ENCODE measurements at regions not wholly inside any gene's neighbourhood (a gene's known extent, or its start where the extent isn't known, plus 50 kb on each side); places are given as distances from the start of the nearest gene placed in this dataset.
A peak's percentile ranks its signal among the peaks of the same experiment; 100 is the strongest.
"Not testable (repeated sequence)": the region's sequence is repeated elsewhere in the genome, so short reads cannot be mapped to it uniquely, and the experiment has no call there.

GRCh38 chr12:97075934-97076630 lies 169.0 kb downstream of the NEDD1 start:
- H3K4me1 ChIP-seq (ENCODE audit: control insufficient read depth in 2 of 3, insufficient read depth in 2 of 3, low read depth in 1 of 3, low read length in 3 of 3) = no peaks in the 10 kb centered on the region
- H3K27me3 ChIP-seq (ENCODE audit: control insufficient read depth, insufficient read depth, low read length) = no peaks in the 10 kb centered on the region
- TF ChIP-seq CTCF (IDR thresholded peaks at IDR 0.05; ENCODE audit: borderline replicate concordance, extremely low read depth, insufficient read depth) = no peak
- no peaks in the 10 kb centered on the region for H3K36me3 ChIP-seq (ENCODE audit: control insufficient read depth in 2 of 3, insufficient read depth in 3 of 3, low read length in 3 of 3)
- H3K27ac ChIP-seq (ENCODE audit: low read depth in 2 of 2, low read length in 2 of 2) = no peak overlapping the region
- intact Hi-C loops (cut with DNase I) = no loop called here
- FAIRE-seq (no peak), DNase-seq (no peak)
- H3K9me3 ChIP-seq (ENCODE audit: control insufficient read depth in 2 of 3, insufficient read depth in 1 of 3, low read length in 3 of 3) = no peaks in the 10 kb centered on the region
- peak overlapping the region in 1 of 3 donors; percentile 3 for H3K4me3 ChIP-seq (ENCODE audit: low read length in 3 of 3)
- H3K9ac ChIP-seq (ENCODE audit: low read length in 3 of 3) = no peak overlapping the region

DNA sequence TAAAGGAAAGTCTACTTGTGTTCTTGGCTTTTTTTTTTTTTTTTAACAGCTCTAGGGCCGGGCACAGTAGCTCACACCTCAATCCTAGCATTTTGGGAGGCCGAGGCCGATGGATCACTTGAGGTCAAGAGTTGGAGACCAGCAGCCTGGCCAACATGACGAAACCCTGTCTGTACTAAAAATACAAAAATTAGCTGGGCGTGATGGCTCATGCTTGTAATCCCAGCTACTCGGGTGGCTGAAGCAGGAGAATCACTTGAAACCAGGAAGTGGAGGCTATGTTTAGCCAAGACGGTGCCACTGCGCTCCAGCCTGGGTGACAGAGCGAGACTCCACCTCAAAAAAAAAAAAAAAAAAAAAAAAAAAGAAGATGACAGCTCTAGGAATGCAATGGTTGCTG lies 169.9 kb downstream of the NEDD1 start:
- FAIRE-seq; intact Hi-C loops (cut with DNase I); H3K4me1 ChIP-seq (ENCODE audit: control insufficient read depth in 2 of 3, insufficient read depth in 2 of 3, low read depth in 1 of 3, low read length in 3 of 3); DNase-seq; H3K4me3 ChIP-seq (ENCODE audit: low read length in 3 of 3); H3K27ac ChIP-seq (ENCODE audit: low read depth in 2 of 2, low read length in 2 of 2); H3K9me3 ChIP-seq (ENCODE audit: control insufficient read depth in 2 of 3, insufficient read depth in 1 of 3, low read length in 3 of 3); H3K36me3 ChIP-seq (ENCODE audit: control insufficient read depth in 2 of 3, insufficient read depth in 3 of 3, low read length in 3 of 3); H3K9ac ChIP-seq (ENCODE audit: low read length in 3 of 3); H3K27me3 ChIP-seq (ENCODE audit: control insufficient read depth, insufficient read depth, low read length): not testable (repeated sequence)

DNA sequence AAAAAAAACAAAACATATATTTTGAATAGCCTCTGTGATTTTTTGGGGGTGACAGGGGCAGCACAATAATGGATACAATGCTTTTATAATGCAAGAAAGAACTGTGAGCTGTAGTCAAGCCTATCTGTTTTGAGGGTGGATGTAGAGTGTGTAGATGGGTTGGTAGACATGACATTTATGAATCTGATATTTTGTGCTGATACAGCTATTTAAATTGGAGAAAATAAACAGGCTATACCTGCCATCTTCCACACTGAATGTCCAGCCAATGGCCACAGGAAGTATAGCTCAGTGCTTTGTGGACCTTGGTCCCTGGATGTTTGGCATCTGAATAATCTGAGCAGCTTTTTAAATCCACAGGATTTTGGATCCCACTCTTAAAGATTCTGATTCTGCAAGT lies 175.0 kb downstream of the NEDD1 start:
- DNase-seq (no peak), FAIRE-seq (no peak)
- Histone ChIP-seq H3K4me3 (ENCODE audit: low read length in 3 of 3) (no peak overlapping the region), H3K36me3 (ENCODE audit: control insufficient read depth in 2 of 3, insufficient read depth in 3 of 3, low read length in 3 of 3) (no peaks in the 10 kb centered on the region), H3K9me3 (ENCODE audit: control insufficient read depth in 2 of 3, insufficient read depth in 1 of 3, low read length in 3 of 3) (no peaks in the 10 kb centered on the region), H3K27ac (ENCODE audit: low read depth in 2 of 2, low read length in 2 of 2) (no peak overlapping the region), H3K27me3 (ENCODE audit: control insufficient read depth, insufficient read depth, low read length) (no peaks in the 10 kb centered on the region), H3K9ac (ENCODE audit: low read length in 3 of 3) (no peak overlapping the region), H3K4me1 (ENCODE audit: control insufficient read depth in 2 of 3, insufficient read depth in 2 of 3, low read depth in 1 of 3, low read length in 3 of 3) (no peaks in the 10 kb centered on the region)
- no peak for TF ChIP-seq CTCF (IDR thresholded peaks at IDR 0.05; ENCODE audit: borderline replicate concordance, extremely low read depth, insufficient read depth)
- intact Hi-C loops (cut with DNase I) = no loop called here

GRCh38 chr12:97093187-97093683 lies 186.2 kb downstream of the NEDD1 start:
- Histone ChIP-seq H3K4me3 (ENCODE audit: low read length in 3 of 3) (no peak overlapping the region), H3K27me3 (ENCODE audit: control insufficient read depth, insufficient read depth, low read length) (no peaks in the 10 kb centered on the region), H3K4me1 (ENCODE audit: control insufficient read depth in 2 of 3, insufficient read depth in 2 of 3, low read depth in 1 of 3, low read length in 3 of 3) (no peaks in the 10 kb centered on the region), H3K9ac (ENCODE audit: low read length in 3 of 3) (no peak overlapping the region), H3K36me3 (ENCODE audit: control insufficient read depth in 2 of 3, insufficient read depth in 3 of 3, low read length in 3 of 3) (no peaks in the 10 kb centered on the region), H3K27ac (ENCODE audit: low read depth in 2 of 2, low read length in 2 of 2) (no peak overlapping the region), H3K9me3 (ENCODE audit: control insufficient read depth in 2 of 3, insufficient read depth in 1 of 3, low read length in 3 of 3) (no peaks in the 10 kb centered on the region)
- intact Hi-C loops (cut with DNase I) = no loop called here
- TF ChIP-seq CTCF (IDR thresholded peaks at IDR 0.05; ENCODE audit: borderline replicate concordance, extremely low read depth, insufficient read depth) = no peak
- no peak for DNase-seq
- no peak for FAIRE-seq

All from kidney (tissue), 13 donors.